HG03025 (cell line): ENCODE measurements at regions not wholly inside any gene's neighbourhood (a gene's known extent, or its start where the extent isn't known, plus 50 kb on each side); places are given as distances from the start of the nearest gene placed in this dataset.

Experiments
- ATAC-seq: cut with Tn5 transposase; IDR thresholded peaks from one replicate; pipeline ENCODE4 v1.9.1; 2021; ENCODE audit warnings: mild to moderate bottlenecking, moderate library complexity; ENCODE audit not compliant: unreplicated experiment, low FRiP score

- peak; percentile 78 for ATAC-seq
Measured at GRCh38 chr9:73219985-73220626, 68.4 kb downstream of the ANXA1 start.

- ATAC-seq, result no peak
Measured at GRCh38 chr9:73223594-73223993, 71.9 kb downstream of the ANXA1 start.

GRCh38 chr9:73229543-73229942, 77.9 kb downstream of the ANXA1 start:
- no peak for ATAC-seq

GRCh38 chr9:73230251-73230650, 78.6 kb downstream of the ANXA1 start:
- no peak for ATAC-seq

- no peak for ATAC-seq
Measured at GRCh38 chr9:73231203-73231602, 79.5 kb downstream of the ANXA1 start.

GRCh38 chr9:73233359-73234007, 81.8 kb downstream of the ANXA1 start:
- ATAC-seq, result no peak

- ATAC-seq, result no peak
Measured at GRCh38 chr9:73234008-73234360, 82.3 kb downstream of the ANXA1 start.

GRCh38 chr9:73237140-73237539, 85.5 kb downstream of the ANXA1 start:
- ATAC-seq, result no peak

- ATAC-seq, result no peak
Measured at GRCh38 chr9:73239570-73240265, 88.1 kb downstream of the ANXA1 start.

GRCh38 chr9:73243078-73243477, 91.4 kb downstream of the ANXA1 start:
- no peak for ATAC-seq

- no peak for ATAC-seq
Measured at GRCh38 chr9:73259086-73259696, 107.5 kb downstream of the ANXA1 start.

- no peak for ATAC-seq
Measured at GRCh38 chr9:73260506-73260905, 108.8 kb downstream of the ANXA1 start.

GRCh38 chr9:73264631-73265030, 113.0 kb downstream of the ANXA1 start:
- no peak for ATAC-seq

- no peak for ATAC-seq
Measured at GRCh38 chr9:73265876-73266275, 114.2 kb downstream of the ANXA1 start.

- no peak for ATAC-seq
Measured at GRCh38 chr9:73269430-73270101, 117.9 kb downstream of the ANXA1 start.

- no peak for ATAC-seq
Measured at GRCh38 chr9:73270967-73271721, 119.5 kb downstream of the ANXA1 start.

- ATAC-seq, result no peak
Measured at GRCh38 chr9:73280113-73280512, 128.4 kb downstream of the ANXA1 start.

GRCh38 chr9:73284377-73284776, 132.7 kb downstream of the ANXA1 start:
- ATAC-seq, result no peak

- no peak for ATAC-seq
Measured at GRCh38 chr9:73294336-73294735, 142.7 kb downstream of the ANXA1 start.

GRCh38 chr9:73325983-73326382, 174.3 kb downstream of the ANXA1 start:
- no peak for ATAC-seq
